ENCODE measurements at regions not wholly inside any gene's neighbourhood (a gene's known extent, or its start where the extent isn't known, plus 50 kb on each side); places are given as distances from the start of the nearest gene placed in this dataset.
"Not testable (repeated sequence)": the region's sequence is repeated elsewhere in the genome, so short reads cannot be mapped to it uniquely, and the experiment has no call there.

DNA sequence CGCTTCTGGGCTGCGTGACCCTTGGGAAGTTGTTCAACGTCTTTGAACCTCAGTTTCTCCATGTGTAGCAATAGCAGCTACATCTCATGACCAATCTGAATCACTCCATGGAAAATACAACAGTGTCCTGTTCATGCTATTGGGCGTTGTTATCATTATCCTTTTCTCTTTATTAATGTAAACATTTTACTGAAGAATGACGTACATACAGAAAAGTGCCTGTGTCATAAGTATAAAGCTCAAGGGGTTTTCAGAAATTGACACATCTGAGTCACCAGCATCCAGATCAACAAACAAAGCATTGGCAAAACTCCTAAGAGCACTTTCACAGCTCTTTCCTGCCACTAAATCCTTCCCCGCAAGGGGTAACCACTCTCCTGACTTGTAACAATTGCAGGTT lies 438.4 kb downstream of the XYLT1 start:
- Histone ChIP-seq H3K27ac (ENCODE audit: low read depth, low read length) (no peak overlapping the region), H3K36me3 (ENCODE audit: insufficient read depth, low read length) (no peaks in the 10 kb centered on the region), H3K4me1 (ENCODE audit: insufficient read depth, low read length) (peaks cover 15% of the 10 kb centered on the region), H3K27me3 (ENCODE audit: insufficient read depth, low read length, poor library complexity, severe bottlenecking) (no peaks in the 10 kb centered on the region), H3K4me3 (ENCODE audit: low read length) (no peak overlapping the region), H3K9me3 (ENCODE audit: low read length) (no peaks in the 10 kb centered on the region)
- ChIA-PET CTCF (no interaction called here), POLR2A (no interaction called here)
- no peak overlapping the region for H3K27ac Mint-ChIP-seq
- H3K4me1 Mint-ChIP-seq, result peaks cover 6 to 10% (median 10%) of the 10 kb centered on the region in 3 donors
- H3K36me3 Mint-ChIP-seq, result peaks cover 0 to 27% (median 5%) of the 10 kb centered on the region in 3 donors
- no peak overlapping the region for H3K4me3 Mint-ChIP-seq
- DNase-seq, result no peak
- H3K27me3 Mint-ChIP-seq, result peaks cover 0 to 2% of the 10 kb centered on the region in 2 donors
- H3K9me3 Mint-ChIP-seq, result peaks cover 0 to 8% (median 4%) of the 10 kb centered on the region in 5 donors

DNA sequence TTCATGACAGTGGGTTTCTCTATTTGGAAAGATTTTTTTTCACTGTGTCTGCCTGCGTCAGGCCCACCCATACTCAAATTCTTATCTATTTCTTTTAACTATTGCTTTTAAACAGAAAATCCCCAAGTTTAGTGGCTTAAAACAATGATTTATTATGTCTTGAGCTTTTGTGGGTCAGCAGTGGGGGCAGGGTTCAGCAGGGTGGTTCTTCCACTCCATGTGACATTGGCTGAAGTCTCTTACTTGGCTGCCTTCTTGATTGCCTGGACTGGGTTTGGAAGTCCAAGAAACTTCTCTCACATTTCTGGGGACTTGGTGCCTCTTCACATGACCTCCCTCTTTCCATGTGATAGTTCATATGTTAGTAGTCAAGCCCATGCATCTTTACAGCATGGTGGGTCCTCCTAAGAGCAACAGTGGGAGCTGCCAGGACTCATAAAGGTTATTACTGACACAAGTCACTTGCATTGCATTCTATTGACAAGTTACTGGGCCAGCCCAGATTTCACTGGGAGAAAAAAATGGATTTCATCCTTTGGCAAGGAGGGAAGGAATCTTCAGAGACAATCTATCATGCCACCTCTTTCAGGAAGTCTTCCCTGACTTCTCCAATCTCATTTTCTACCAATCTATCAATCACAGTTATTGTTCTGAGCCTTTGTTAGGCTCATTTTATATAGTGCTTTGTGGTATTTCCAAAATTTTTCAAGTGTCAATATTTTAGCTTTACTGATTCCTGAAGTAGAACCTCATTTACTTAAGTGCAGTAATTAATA lies 436.1 kb downstream of the XYLT1 start:
- ChIA-PET POLR2A (no interaction called here), CTCF (no interaction called here)
- H3K27me3 Mint-ChIP-seq, result peaks cover 0 to 2% of the 10 kb centered on the region in 2 donors
- H3K4me3 Mint-ChIP-seq, result no peak overlapping the region
- H3K36me3 Mint-ChIP-seq, result peaks cover 0 to 21% (median 5%) of the 10 kb centered on the region in 3 donors
- H3K36me3 ChIP-seq (ENCODE audit: insufficient read depth, low read length), result no peaks in the 10 kb centered on the region
- no peaks in the 10 kb centered on the region for H3K9me3 ChIP-seq (ENCODE audit: low read length)
- no peak for DNase-seq
- peaks cover 0 to 5% (median 2%) of the 10 kb centered on the region in 5 donors for H3K9me3 Mint-ChIP-seq
- H3K4me1 ChIP-seq (ENCODE audit: insufficient read depth, low read length), result peaks cover 12% of the 10 kb centered on the region
- H3K4me1 Mint-ChIP-seq, result no peaks in the 10 kb centered on the region
- H3K4me3 ChIP-seq (ENCODE audit: low read length), result no peak overlapping the region
- H3K27ac Mint-ChIP-seq, result no peak overlapping the region
- H3K27ac ChIP-seq (ENCODE audit: low read depth, low read length), result no peak overlapping the region
- no peaks in the 10 kb centered on the region for H3K27me3 ChIP-seq (ENCODE audit: insufficient read depth, low read length, poor library complexity, severe bottlenecking)

DNA sequence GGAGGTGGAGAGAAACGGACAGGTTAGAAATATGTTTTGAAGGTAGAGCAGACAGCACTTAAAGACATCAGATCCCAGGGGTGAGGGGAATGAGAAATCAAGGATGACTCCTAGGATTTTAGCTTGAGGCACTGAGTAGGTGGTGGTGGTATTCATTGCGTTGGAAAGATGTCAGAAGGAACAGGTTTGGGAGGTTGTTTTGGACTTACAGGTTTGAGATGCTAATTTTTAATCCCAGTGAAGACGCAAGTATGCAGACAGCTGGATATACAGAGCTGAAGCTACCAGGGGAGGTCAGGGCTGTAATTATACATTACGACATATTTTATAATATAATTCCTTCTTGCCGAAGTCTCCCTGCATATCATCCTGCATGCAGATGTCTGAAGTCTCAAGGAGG lies 433.3 kb downstream of the XYLT1 start:
- H3K4me1 ChIP-seq (ENCODE audit: insufficient read depth, low read length), result peaks cover 12% of the 10 kb centered on the region
- Mint-ChIP-seq H3K4me1 (no peaks in the 10 kb centered on the region), H3K36me3 (peaks cover 0 to 12% (median 2%) of the 10 kb centered on the region in 3 donors), H3K27ac (no peak overlapping the region), H3K9me3 (peaks cover 0 to 2% (median 0%) of the 10 kb centered on the region in 5 donors), H3K27me3 (peaks cover 0 to 2% of the 10 kb centered on the region in 2 donors), H3K4me3 (no peak overlapping the region)
- H3K36me3 ChIP-seq (ENCODE audit: insufficient read depth, low read length), result no peaks in the 10 kb centered on the region
- DNase-seq, result no peak
- ChIA-PET POLR2A (no interaction called here), CTCF (no interaction called here)
- H3K9me3 ChIP-seq (ENCODE audit: low read length), result no peaks in the 10 kb centered on the region
- no peaks in the 10 kb centered on the region for H3K27me3 ChIP-seq (ENCODE audit: insufficient read depth, low read length, poor library complexity, severe bottlenecking)
- H3K27ac ChIP-seq (ENCODE audit: low read depth, low read length), result no peak overlapping the region
- no peak overlapping the region for H3K4me3 ChIP-seq (ENCODE audit: low read length)

DNA sequence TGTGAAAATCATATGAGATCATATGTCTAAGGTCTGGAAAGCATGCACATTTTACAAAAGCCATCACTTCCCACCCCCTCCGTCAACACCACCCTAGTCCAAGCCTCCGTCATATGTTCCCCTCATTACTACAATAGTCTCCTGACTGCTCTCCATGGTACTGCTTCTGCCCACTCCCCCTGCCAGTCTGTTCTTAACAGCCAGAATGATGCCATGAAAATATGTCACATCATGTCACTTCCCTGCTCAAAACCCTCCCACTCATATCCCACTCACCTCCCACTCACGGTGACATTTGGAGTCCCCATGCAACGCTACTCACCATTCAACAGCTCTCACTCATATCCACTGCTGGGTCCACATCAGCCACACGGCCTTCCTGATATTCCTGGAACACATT lies 432.3 kb downstream of the XYLT1 start:
- H3K27ac Mint-ChIP-seq, result no peak overlapping the region

DNA sequence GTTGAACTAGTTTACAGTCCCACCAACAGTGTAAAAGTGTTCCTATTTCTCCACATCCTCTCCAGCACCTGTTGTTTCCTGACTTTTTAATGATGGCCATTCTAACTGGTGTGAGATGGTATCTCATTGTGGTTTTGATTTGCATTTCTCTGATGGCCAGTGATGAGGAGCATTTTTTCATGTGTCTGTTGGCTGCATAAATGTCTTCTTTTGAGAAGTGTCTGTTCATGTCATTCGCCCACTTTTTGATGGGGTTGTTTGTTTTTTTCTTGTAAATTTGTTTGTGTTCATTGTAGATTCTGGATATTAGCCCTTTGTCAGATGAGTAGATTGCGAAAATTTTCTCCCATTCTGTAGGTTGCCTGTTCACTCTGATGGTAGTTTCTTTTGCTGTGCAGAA lies 421.7 kb downstream of the XYLT1 start:
- CTCF ChIA-PET; H3K4me3 Mint-ChIP-seq; DNase-seq; H3K27me3 Mint-ChIP-seq; H3K4me3 ChIP-seq (ENCODE audit: low read length); H3K4me1 ChIP-seq (ENCODE audit: insufficient read depth, low read length); POLR2A ChIA-PET; H3K4me1 Mint-ChIP-seq; H3K27ac Mint-ChIP-seq; H3K36me3 ChIP-seq (ENCODE audit: insufficient read depth, low read length); H3K27ac ChIP-seq (ENCODE audit: low read depth, low read length); H3K27me3 ChIP-seq (ENCODE audit: insufficient read depth, low read length, poor library complexity, severe bottlenecking); H3K9me3 ChIP-seq (ENCODE audit: low read length): not testable (repeated sequence)
- peaks cover 8 to 20% (median 13%) of the 10 kb centered on the region in 5 donors for H3K9me3 Mint-ChIP-seq
- H3K36me3 Mint-ChIP-seq, result peaks cover 0 to 19% (median 2%) of the 10 kb centered on the region in 3 donors

More for the DNA sequence above, 432.3 kb downstream of the XYLT1 start:
- ChIA-PET POLR2A (no interaction called here), CTCF (no interaction called here)
- H3K4me3 Mint-ChIP-seq, result no peak overlapping the region
- Histone ChIP-seq H3K27me3 (ENCODE audit: insufficient read depth, low read length, poor library complexity, severe bottlenecking) (no peaks in the 10 kb centered on the region), H3K9me3 (ENCODE audit: low read length) (no peaks in the 10 kb centered on the region), H3K27ac (ENCODE audit: low read depth, low read length) (no peak overlapping the region), H3K36me3 (ENCODE audit: insufficient read depth, low read length) (no peaks in the 10 kb centered on the region), H3K4me3 (ENCODE audit: low read length) (no peak overlapping the region), H3K4me1 (ENCODE audit: insufficient read depth, low read length) (peaks cover 12% of the 10 kb centered on the region)
- H3K27me3 Mint-ChIP-seq, result peaks cover 0 to 2% of the 10 kb centered on the region in 2 donors
- peaks cover 0 to 4% (median 0%) of the 10 kb centered on the region in 3 donors for H3K36me3 Mint-ChIP-seq
- no peaks in the 10 kb centered on the region for H3K4me1 Mint-ChIP-seq
- peaks cover 0 to 2% (median 0%) of the 10 kb centered on the region in 5 donors for H3K9me3 Mint-ChIP-seq
- DNase-seq, result no peak

DNA sequence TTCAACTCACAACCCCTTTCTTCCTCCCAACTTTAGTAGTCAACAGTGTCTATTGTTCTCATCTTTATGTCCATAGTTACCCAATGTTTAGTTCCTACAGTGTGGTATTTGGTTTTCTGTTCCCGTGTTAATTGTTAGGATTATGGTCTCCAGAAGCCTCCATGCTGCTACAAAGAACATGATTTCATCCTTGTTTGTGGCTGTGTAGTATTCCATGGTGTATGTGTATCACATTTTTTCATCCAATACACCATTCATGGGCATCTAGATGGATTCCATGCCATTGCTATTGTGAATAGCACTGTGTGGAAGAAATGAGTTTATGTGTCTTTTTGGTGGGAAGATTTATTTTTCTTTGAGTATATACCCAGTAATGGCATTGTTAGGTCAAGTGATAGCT lies 420.3 kb downstream of the XYLT1 start:
- no peaks in the 10 kb centered on the region for H3K27me3 ChIP-seq (ENCODE audit: insufficient read depth, low read length, poor library complexity, severe bottlenecking)
- DNase-seq, result no peak
- H3K36me3 ChIP-seq (ENCODE audit: insufficient read depth, low read length), result no peaks in the 10 kb centered on the region
- H3K4me3 Mint-ChIP-seq, result no peak overlapping the region
- H3K4me3 ChIP-seq (ENCODE audit: low read length), result no peak overlapping the region
- H3K9me3 ChIP-seq (ENCODE audit: low read length), result no peaks in the 10 kb centered on the region
- H3K27ac ChIP-seq (ENCODE audit: low read depth, low read length), result no peak overlapping the region
- peaks cover 0 to 4% of the 10 kb centered on the region in 2 donors for H3K27me3 Mint-ChIP-seq
- no peaks in the 10 kb centered on the region for H3K4me1 ChIP-seq (ENCODE audit: insufficient read depth, low read length)
- H3K9me3 Mint-ChIP-seq, result peaks cover 11 to 20% (median 13%) of the 10 kb centered on the region in 5 donors
- CTCF ChIA-PET, result no interaction called here
- H3K27ac Mint-ChIP-seq, result peak overlapping the region in 1 of 8 donors; percentile 32
- H3K36me3 Mint-ChIP-seq, result peaks cover 0 to 19% (median 2%) of the 10 kb centered on the region in 3 donors
- POLR2A ChIA-PET, result no interaction called here
- no peaks in the 10 kb centered on the region for H3K4me1 Mint-ChIP-seq

Data from CD8-positive, alpha-beta memory T cell (primary cell).